NCI-H146 treated with DMSO at 0.1 percent for 48 hours (cell line): ENCODE measurements at regions not wholly inside any gene's neighbourhood (a gene's known extent, or its start where the extent isn't known, plus 50 kb on each side); places are given as distances from the start of the nearest gene placed in this dataset.
A peak's percentile ranks its signal among the peaks of the same experiment; 100 is the strongest.

Experiments used
- DNase-seq: peaks from one replicate; lab custom pipeline; 2025; ENCODE audit not compliant: unreplicated experiment; lab: John Stamatoyannopoulos, UW

- DNase-seq, result no peak
Observed at GRCh38 chr9:108386032-108386431, 469.8 kb downstream of the ACTL7B start.

- no peak for DNase-seq
Observed at GRCh38 chr9:108383796-108384195, 472.0 kb downstream of the ACTL7B start.

- DNase-seq, result no peak
Observed at GRCh38 chr9:108382310-108382709, 473.5 kb downstream of the ACTL7B start.

GRCh38 chr9:108377881-108378280 lies 477.9 kb downstream of the ACTL7B start:
- no peak for DNase-seq

- DNase-seq, result no peak
Observed at GRCh38 chr9:108377382-108377781, 478.4 kb downstream of the ACTL7B start.

GRCh38 chr9:108376140-108376539 lies 479.6 kb downstream of the ACTL7B start:
- DNase-seq, result no peak

GRCh38 chr9:108374626-108375025 lies 481.2 kb downstream of the ACTL7B start:
- no peak for DNase-seq

GRCh38 chr9:108367188-108367587 lies 488.6 kb downstream of the ACTL7B start:
- DNase-seq, result no peak

- DNase-seq, result peak; percentile 82
Observed at GRCh38 chr9:108363311-108363710, 492.5 kb downstream of the ACTL7B start.

GRCh38 chr9:108360304-108360703 lies 495.5 kb downstream of the ACTL7B start:
- DNase-seq, result no peak

- no peak for DNase-seq
Observed at GRCh38 chr9:108356806-108357205, 499.0 kb downstream of the ACTL7B start.

GRCh38 chr9:108351571-108351970 lies 504.2 kb downstream of the ACTL7B start:
- no peak for DNase-seq

GRCh38 chr9:108347463-108348188 lies 508.2 kb downstream of the ACTL7B start:
- DNase-seq, result no peak

GRCh38 chr9:108345826-108346225 lies 510.0 kb downstream of the ACTL7B start:
- DNase-seq, result no peak

- DNase-seq, result no peak
Observed at GRCh38 chr9:108339251-108339650, 516.5 kb downstream of the ACTL7B start.

GRCh38 chr9:108336575-108336974 lies 519.2 kb downstream of the ACTL7B start:
- DNase-seq, result no peak

- DNase-seq, result no peak
Observed at GRCh38 chr9:108333530-108333983, 522.2 kb downstream of the ACTL7B start.

- DNase-seq, result no peak
Observed at GRCh38 chr9:108331596-108331995, 524.2 kb downstream of the ACTL7B start.

GRCh38 chr9:108325406-108325805 lies 530.4 kb downstream of the ACTL7B start:
- no peak for DNase-seq

- DNase-seq, result no peak
Observed at GRCh38 chr9:108323615-108324014, 532.2 kb downstream of the ACTL7B start.

GRCh38 chr9:108322326-108323098 lies 533.3 kb downstream of the ACTL7B start:
- no peak for DNase-seq

GRCh38 chr9:108316630-108317029 lies 539.2 kb downstream of the ACTL7B start:
- DNase-seq, result no peak
